ENCODE measurements at regions not wholly inside any gene's neighbourhood (a gene's known extent, or its start where the extent isn't known, plus 50 kb on each side); places are given as distances from the start of the nearest gene placed in this dataset.

- TF ChIP-seq CTCF (IDR thresholded peaks at IDR 0.05) = no peak
- TF ChIP-seq ZFX (IDR thresholded peaks at IDR 0.05; ENCODE audit: borderline replicate concordance) = no peak
These were observed 104.8 kb downstream of the DMRTA2 start for GRCh38 chr1:50318428-50318827.
